HG03442 (cell line): ENCODE measurements at regions not wholly inside any gene's neighbourhood (a gene's known extent, or its start where the extent isn't known, plus 50 kb on each side); places are given as distances from the start of the nearest gene placed in this dataset.

Source experiments
- ATAC-seq: cut with Tn5 transposase; IDR thresholded peaks from one replicate; pipeline ENCODE4 v1.9.1; 2021; ENCODE audit warnings: mild to moderate bottlenecking, moderate library complexity; ENCODE audit not compliant: unreplicated experiment

GRCh38 chr3:124091716-124092115, 99.8 kb upstream of the ROPN1 start:
- ATAC-seq, result no peak

DNA sequence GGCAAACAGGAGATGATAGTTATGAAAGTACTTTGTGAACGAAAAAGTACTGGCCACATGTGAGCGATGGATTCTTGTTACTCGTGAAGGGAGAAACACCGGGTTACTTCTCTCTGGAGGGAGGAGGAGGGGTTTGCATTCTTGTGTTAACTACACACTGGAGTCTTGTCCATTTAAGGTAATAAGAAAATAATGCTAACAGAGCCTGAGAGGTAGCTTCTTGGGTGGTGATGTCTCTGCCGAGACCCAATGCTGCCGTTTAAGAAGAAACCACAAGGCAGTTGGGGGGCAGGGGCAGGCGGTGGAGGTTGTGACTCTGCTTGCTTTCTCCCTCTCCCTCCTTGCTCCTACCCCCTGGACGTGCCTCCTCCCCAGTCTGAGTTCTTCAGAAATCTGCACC, 100.9 kb upstream of the ROPN1 start:
- no peak for ATAC-seq

GRCh38 chr3:124094496-124094895, 102.6 kb upstream of the ROPN1 start:
- ATAC-seq, result no peak

GRCh38 chr3:124097362-124098131, 105.6 kb upstream of the ROPN1 start:
- no peak for ATAC-seq

DNA sequence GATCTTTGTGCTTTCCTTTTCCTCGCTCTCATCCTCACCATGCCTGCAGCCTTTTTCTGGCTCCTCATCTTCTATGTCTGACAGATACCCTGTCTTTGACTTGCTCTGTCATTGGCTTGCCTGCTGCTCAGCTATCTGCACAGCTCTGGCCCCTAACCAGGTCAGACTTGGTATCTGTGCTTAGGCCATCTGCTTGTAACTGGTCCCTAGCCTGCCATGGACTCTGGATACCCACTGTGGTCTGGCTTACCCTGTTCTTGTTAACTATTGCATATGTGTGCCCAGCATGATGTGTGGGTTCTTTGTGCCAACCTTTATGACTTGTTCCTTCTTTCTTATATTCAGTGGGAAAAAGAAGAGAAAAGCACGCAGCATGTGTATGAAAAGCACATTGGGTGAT, 109.7 kb upstream of the ROPN1 start:
- ATAC-seq, result no peak

DNA sequence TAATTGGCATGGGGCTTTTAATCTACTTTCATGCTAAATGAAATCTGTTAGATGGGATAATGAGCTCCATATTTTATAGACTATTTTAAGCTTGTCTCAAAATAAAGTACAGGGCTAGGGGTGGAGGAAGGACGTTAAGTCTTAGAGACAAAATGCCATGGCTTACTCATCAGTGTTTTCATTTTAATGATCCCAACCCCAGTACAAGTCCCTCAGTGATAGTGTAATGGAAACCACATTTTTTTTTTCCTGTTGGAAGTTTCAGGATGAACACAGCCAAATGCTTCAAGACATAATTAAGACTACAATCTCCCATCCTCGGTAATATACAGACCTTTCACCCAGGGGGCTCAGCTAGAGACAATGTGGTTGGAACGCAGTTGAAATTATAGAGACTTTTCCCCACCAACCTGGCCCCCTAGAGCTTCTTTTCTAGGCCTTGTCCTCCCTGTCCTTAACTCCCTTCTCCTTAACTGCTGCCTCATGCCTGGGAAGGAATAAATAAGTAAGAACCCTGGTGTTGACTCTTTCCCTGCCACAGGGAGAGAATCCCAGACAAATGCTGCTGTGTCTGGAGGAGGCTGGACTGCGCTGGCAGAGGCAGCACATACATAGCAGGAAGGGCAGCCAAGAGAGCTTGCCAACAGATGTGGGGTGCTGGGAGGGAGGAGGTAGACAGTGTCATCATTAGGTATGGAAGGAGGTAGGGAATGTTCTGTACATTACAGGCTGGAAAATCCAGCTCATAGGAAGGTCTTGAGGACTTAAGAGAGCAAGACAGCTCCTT, 115.4 kb upstream of the ROPN1 start:
- ATAC-seq, result no peak

DNA sequence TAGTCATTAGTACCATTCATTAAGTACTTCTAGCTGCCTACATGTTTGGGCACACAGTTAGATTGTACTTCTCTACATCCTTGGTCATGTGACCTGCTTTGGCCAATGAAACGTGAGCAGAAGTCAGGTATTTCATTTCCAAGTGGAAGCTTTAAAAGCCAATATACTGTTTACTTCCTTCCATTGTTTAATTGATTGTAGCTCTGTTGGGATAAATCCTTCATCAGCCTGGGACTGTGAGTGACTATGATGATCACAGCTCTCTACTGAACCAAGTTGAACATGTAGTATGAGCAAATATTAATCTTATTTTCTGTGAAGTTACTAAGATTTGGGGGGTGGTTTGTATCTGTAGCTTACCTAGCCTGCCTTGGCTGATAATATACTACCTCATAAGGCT, 116.5 kb upstream of the ROPN1 start:
- no peak for ATAC-seq

DNA sequence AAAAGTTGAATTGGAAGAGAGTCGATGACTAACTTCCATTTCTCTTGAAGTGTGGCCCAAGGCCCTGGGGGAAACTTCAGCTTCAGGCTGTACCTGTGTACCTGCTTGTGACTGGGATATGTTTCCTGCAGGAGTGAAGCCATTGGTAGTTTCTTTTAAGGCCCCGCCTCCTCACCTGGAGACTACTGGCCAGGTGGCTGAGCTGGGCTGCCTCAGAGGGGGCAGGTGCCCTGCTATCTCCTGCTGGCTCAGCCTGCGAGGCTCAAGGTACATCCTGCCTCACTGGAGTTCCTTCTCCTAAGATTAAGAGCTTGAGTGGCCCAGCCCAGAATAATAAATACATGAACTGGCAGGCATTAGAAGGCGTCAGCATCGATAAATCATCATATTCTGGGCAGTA, 121.6 kb upstream of the ROPN1 start:
- no peak for ATAC-seq

GRCh38 chr3:124115279-124115678, 123.4 kb upstream of the ROPN1 start:
- ATAC-seq, result no peak

DNA sequence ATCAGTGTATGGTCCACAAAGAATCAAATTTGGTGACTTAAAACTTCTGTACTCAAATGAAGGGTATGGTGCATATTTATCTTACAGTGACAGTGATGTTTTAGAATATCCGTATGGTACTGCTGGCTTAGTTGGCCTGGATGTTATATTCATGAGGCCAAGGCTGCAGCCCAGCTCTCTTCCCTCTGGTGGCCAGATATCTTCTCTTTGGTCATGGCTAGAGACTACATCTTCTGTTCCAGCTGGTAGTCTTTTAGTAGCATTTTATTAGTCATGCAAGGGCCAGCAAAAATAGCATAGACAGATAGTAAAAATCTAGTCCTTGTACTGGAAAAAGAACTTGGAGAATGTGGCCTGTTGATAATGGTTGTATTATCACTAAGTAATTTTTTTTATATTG, 124.0 kb upstream of the ROPN1 start:
- no peak for ATAC-seq

- ATAC-seq, result no peak
These were observed 125.0 kb upstream of the ROPN1 start for GRCh38 chr3:124116906-124117305.

DNA sequence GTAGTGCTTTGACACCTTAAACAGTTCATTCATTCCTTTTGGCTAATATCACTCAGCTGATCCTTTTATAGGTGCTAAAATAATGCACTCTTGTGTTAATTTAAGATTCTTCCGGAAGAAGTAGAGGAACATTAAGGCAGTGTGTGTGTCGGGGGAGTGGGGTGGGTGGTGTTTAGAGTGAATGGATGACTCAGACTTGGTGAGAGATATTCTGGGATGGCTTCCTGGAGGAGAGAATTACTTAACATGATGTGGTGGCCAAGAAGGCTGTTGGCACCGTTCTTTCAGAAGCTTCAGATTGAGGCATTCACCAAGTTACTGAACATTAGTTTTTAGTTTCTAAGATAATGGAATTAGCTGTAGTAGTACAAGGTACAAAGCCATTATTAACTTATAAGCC, 125.6 kb upstream of the ROPN1 start:
- no peak for ATAC-seq

DNA sequence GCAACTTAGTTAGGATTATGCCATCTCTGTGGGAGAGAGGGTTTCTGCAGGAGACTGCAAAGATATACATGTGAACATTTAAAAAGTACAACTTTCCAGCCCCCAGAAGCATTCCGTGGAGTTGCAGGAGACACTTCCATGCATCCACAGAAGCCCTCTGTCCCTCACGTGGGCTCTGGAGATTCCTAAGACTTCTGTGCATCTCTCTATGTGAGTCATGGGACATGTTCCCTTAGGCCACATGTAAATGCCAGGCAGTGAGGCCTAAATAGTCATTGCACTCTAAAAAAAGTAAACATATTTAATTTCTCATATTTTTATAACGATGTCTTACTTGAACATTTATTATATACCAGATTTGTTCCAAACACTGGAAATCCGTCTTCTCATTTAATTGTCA, 126.5 kb upstream of the ROPN1 start:
- no peak for ATAC-seq

GRCh38 chr3:124119056-124119716, 127.3 kb upstream of the ROPN1 start:
- ATAC-seq, result no peak

GRCh38 chr3:124121379-124122312, 129.7 kb upstream of the ROPN1 start:
- ATAC-seq, result no peak

DNA sequence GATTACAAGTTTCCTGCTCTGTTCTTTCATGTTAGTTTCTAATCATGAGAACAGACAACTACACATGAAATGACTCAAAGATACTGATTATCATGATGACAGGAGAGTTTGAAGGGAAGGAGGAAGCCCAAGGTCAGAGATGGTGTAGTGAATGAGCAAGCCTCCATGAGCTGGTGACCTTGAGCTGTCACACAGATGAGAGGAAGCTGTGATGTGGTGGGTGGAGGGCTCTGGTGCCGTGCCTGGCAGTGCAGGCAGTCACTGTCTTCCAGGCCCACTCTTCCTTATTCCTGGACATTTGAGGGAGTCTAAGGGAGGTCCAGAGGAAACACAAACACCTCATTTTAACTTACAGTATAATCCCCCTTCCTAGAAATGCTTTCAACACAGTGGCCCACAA, 133.4 kb upstream of the ROPN1 start:
- ATAC-seq, result no peak

DNA sequence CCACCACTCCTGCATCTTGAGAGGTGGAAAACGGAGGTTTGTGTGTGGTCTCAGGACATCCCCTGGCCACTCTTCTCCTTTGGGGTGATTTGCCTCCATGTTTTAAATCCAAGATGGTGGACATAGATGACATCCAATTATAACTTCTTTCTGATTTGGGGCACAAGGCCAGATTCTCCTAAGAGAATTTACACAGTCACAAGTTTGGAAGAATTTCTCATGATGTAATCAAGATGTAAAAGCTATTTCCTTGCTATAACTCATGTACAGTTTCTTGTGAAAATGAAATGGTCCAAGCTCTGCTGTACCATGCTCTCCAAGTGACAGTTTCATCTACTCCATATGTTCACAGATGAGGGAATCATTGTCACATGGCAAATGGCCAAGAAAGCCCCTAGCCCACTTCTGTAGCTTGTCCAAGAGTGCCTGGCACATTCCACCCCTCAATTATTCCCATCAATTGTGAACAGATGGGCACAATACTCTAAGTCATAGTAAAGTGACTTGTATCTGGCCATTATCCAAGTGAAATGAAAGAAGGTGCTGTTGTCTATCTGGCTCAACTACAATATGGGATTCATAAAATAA, 134.6 kb upstream of the ROPN1 start:
- ATAC-seq, result no peak

DNA sequence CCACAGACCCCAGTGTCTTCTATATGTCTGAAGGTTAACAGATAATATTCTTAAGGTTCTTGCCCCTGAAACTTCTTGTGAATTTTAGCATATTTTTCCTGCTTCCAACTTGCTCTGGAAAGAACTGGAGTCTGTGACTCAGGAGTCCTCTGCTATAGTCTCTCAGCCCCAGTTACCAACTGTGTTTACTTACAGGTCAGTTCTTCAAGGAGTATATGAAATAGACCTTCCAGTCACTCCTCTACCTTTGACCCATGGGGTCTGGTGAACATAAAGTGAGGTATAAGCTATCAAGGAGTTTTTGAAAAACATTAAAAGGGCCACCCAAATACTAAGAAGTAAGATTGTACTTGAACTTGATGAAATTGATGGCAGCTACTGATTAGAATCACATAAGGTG, 139.2 kb upstream of the ROPN1 start:
- no peak for ATAC-seq

GRCh38 chr3:124131580-124131979, 139.7 kb upstream of the ROPN1 start:
- ATAC-seq, result no peak

DNA sequence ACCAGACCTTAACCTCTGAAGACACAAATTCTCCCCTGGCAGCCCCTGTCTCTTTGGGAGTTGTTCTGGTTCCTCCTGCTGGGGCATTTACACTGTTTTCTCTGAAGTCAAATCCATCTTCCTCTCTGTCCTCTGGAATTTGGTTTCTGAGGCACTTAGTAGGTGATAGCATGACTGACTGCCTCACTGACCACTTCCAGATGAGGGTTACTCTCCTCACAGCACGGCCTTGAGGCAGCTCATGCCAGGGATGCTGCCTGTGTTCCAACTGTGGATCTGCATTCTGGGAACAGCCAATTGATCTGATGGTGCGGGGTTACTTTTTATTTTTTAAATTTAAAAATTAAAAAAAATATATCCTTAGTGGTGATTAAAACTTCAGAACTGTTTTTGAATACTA, 140.9 kb upstream of the ROPN1 start:
- ATAC-seq, result no peak
